Activated CD4-positive, alpha-beta T cell treated with anti-CD3 and anti-CD28 coated beads, Interleukin-2, amount 50 U/mL, for 16 hours (primary cell): ENCODE measurements at regions not wholly inside any gene's neighbourhood (a gene's known extent, or its start where the extent isn't known, plus 50 kb on each side); places are given as distances from the start of the nearest gene placed in this dataset.
"Not testable (repeated sequence)": the region's sequence is repeated elsewhere in the genome, so short reads cannot be mapped to it uniquely, and the experiment has no call there.

ENCODE experiments used
- DNase-seq: peaks from one replicate; pipeline ENCODE4 v3.0.0-alpha.2; 2020

GRCh38 chr4:86482306-86483172 is 111.6 kb upstream of the PTPN13 start:
- no peak for DNase-seq

- DNase-seq = no peak
These were observed 111.0 kb upstream of the PTPN13 start for GRCh38 chr4:86483173-86483490.

- DNase-seq = no peak
These were observed 110.3 kb upstream of the PTPN13 start for GRCh38 chr4:86483773-86484172.

DNA sequence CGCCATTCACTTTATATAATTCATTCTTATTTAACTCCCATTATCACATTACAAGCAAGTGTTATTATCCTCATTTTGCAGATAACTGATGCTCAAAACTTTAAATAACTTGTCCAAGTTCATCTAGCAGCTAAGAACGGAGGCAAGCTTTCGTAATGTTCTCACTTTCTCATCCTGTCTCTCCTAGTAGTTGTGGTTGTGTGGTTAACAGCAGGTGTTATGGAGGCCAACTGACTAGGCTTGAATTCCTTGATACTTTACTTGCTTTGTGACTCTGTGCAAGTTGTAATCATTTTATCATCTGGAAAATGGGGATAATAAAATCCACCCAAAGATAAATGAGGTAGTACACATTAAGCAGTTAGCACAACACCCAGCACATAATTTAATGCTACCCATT is 109.9 kb upstream of the PTPN13 start:
- peak; percentile 14 for DNase-seq

- DNase-seq = no peak
These were observed 106.3 kb upstream of the PTPN13 start for GRCh38 chr4:86487738-86488348.

GRCh38 chr4:86493460-86493859 is 100.7 kb upstream of the PTPN13 start:
- no peak for DNase-seq

GRCh38 chr4:86496094-86497080 is 97.7 kb upstream of the PTPN13 start:
- peak; percentile 42 for DNase-seq

- DNase-seq = no peak
These were observed 97.0 kb upstream of the PTPN13 start for GRCh38 chr4:86497131-86497530.

DNA sequence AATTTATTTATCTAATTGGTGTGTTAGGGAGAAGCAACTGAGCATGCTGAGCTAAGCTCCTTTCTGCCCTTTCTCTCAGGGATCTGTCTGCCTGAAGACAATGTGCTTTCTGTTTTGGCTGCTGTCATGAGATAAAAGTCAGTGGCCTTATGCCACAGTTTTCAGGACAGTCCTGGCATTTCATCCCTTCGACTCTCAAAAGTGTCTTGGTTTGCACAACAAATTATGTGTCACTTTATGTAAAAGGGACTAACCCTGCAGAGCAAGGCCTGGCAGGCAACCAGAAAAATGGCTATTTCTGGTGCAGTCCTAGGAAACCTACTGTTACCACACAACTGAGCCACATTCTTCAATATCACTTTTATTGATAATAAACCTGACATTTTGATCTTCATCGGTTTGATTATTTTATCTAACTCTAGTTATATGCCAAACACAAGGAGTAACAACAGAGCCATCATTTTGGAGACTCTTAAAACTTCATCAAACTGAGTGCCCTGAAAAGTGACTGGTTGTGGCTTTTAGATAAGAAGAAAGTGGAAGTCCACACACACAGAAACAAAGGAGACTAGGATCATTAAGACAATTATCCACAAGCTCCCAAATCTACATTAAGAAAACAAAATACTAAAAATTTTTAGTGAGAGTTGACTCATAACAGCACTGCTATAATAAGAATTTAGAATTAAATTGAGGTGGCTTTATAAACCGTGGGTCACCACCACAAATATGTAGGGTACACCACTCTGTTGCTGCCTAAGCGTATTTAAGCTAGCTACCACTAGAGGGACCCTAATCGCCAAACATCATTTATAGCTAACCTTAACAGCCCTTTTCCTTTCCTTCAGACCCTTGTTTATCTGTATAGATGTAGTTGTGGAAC is 95.9 kb upstream of the PTPN13 start:
- DNase-seq = peak; percentile 55

- DNase-seq = no peak
These were observed 95.3 kb upstream of the PTPN13 start for GRCh38 chr4:86498863-86499166.

DNA sequence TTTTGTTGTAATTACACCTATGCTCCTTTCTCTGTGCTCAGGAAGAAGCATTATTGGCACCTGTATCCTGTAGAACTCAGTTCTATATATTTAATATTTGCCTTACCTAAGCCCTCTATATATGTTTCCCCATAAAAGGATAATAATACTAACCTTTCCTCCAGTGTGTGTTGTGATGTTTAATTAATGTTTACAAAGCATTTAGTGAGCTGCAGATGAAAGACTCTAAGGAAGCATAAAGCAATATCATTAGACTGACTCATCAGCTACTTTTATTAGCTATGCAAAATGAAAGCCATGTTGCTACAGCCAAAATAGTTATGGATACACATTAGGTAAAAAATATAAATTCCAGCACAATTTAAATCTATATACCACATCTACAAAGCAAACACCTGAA is 93.6 kb upstream of the PTPN13 start:
- DNase-seq = no peak

DNA sequence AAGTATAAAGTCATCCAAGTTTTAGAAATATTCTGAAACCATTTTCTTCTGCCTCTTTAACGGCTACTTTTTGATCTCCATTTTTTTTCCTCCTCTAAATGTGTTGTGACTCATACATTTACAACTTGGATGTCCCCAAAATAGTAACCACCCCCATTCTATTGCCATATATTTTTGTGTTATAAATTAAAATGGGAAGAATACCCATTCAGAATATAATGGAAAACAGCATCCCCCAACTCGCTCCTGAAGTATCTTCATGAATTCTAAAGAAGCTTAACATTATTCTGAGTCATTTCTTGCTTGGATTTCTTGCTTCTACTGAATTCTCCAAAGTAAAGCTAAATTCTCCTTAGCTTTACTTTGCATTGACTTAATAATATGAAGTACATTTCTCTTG is 92.0 kb upstream of the PTPN13 start:
- no peak for DNase-seq

DNA sequence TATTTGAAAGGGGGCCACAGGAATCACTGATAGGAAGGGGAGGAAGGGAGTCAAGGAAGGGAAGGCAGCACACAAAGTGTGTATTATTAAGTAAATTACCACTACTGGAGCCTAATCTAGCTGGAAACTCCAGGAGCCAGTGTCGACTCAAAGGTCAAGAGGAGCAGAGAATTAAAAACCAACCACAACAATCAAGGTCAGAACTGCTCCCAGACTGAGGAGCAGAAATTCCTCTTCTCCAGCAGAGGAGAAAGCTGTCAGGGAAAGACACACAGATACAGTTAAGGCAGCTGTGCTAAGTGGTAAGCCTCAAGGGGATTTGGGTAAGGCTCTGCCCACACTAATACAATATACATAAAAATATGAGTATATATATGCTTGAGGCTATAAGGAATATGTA is 87.5 kb upstream of the PTPN13 start:
- DNase-seq = no peak

- no peak for DNase-seq
These were observed 85.7 kb upstream of the PTPN13 start for GRCh38 chr4:86508436-86508835.

DNA sequence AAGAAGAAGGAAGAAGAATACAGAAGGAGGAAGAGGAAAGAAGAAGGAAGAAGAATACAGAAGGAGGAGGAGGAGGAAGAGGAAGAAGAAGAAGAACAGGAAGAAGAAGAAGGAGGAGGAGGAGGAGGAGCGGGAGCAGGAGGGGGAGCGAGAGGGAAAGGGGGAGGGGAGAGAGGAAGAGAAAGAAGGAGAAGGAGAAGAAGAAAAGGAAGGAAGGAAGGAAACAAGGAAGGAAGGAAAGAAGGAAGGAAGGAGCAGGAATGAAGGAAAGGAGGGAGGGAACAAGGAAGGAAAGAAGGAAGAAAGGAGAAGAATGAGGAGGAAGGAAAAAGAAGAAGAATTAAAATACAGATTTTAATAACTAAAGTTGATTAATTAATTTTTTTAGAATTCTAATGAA is 82.5 kb upstream of the PTPN13 start:
- no peak for DNase-seq

GRCh38 chr4:86512631-86513030 is 81.5 kb upstream of the PTPN13 start:
- DNase-seq = no peak

DNA sequence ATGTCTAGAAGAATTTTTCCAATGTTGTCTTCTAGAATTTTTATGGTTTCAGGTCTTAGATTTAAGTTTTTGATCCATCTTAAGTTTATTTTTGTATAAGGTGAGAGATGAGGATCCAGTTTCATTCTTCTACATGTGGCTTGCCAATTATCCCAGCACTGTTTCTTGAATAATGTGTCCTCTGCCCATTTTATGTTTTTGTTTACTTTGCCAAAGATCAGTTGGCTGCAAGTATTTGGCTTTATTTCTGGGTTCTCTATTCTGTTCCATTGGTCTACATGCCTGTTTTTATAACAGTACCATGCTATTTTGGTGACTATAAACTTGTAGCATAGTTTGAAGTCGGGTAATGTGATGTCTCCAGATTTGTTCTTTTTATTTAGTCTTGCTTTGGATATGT is 78.2 kb upstream of the PTPN13 start:
- DNase-seq = not testable (repeated sequence)

DNA sequence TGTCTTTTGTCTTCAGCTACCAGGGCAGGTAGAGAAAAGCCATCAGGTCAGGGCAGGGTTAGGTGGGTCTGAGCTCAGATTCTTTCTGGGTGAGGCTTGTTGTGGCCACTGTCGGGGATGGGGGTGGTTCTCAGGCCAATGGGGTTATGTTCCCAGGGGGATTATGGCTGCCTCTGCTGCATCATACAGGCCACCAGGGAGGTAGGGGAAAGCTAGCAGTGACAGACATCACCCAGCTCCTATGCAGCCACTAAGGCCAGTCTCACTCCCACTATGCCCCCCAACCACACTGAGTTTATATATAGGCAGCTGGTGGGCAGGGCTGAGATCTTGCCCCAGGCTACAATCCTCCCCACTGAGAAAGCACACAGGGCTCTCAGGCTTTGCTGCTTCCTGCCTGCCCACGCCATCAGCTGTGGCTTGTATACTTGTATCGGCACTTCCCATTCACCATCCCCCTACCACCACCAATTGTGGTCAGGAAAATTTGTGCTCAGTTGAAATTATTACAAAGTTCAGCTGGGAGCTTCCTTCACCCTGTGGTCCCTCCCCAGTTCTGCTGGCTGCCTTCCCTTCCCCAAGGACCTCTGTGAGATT is 72.6 kb upstream of the PTPN13 start:
- no peak for DNase-seq

DNA sequence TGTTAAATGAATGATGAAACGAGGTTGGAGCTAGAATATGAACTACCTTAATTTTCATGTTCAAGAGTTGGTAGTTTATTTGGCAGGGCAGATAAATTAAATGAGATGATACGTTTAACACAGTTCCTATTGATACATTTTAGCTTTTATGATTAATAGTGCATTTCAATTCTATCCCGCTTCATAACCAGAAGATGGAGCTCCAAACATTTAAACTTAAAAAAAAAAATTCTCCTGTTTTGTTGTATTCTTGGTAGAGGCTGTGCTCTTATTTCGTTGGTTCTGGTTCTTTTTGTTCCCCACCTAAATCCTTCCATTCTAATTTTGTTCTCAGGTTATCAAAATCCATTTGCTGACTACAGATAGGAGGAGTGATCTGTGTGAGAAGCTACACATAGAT is 71.8 kb upstream of the PTPN13 start:
- no peak for DNase-seq

- DNase-seq = no peak
These were observed 70.8 kb upstream of the PTPN13 start for GRCh38 chr4:86523333-86523732.

DNA sequence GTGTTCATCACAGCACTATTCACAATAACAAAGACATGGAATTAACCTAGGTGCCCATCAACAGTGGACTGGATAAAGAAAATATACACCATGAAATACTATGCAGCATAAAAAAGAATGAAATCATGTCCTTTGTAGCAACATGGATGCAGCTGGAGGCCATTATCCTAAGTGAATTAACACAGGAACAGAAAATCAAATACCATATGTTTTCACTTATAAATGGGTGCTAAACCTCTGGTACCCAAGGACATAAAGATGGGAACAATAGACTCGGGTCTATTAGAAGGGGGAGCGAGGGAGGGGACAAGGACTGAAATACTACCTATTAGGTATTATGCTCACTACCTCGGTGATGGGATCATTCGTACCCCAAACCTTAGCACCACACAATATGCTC is 66.4 kb upstream of the PTPN13 start:
- not testable (repeated sequence) for DNase-seq

- no peak for DNase-seq
These were observed 64.7 kb upstream of the PTPN13 start for GRCh38 chr4:86529436-86529835.
